COR-L47 (cell line): ENCODE measurements at regions not wholly inside any gene's neighbourhood (a gene's known extent, or its start where the extent isn't known, plus 50 kb on each side); places are given as distances from the start of the nearest gene placed in this dataset.

Experiments
- DNase-seq: peaks from one replicate; lab custom pipeline; 2025; lab: John Stamatoyannopoulos, UW

DNA sequence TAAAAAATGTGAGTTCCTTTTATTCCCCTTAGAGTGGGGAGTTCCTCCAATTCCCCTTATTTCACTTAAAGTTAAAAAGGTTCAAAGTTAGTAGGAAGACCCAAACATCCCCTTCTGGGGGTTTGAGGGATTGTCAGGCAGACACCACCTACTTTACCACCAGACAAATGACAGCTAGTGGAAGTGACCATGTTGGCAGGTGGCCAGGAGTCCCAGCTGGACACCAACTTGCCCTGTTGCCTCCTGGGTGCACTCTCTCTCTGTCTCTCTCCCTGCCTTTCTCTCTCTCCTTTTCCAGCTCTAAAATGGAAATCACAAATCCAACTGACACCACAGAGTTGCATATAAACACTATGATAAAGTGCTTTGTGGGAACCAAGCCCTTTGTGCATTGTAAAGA is 307.7 kb upstream of the TLE4 start:
- DNase-seq: peak; percentile 65

DNA sequence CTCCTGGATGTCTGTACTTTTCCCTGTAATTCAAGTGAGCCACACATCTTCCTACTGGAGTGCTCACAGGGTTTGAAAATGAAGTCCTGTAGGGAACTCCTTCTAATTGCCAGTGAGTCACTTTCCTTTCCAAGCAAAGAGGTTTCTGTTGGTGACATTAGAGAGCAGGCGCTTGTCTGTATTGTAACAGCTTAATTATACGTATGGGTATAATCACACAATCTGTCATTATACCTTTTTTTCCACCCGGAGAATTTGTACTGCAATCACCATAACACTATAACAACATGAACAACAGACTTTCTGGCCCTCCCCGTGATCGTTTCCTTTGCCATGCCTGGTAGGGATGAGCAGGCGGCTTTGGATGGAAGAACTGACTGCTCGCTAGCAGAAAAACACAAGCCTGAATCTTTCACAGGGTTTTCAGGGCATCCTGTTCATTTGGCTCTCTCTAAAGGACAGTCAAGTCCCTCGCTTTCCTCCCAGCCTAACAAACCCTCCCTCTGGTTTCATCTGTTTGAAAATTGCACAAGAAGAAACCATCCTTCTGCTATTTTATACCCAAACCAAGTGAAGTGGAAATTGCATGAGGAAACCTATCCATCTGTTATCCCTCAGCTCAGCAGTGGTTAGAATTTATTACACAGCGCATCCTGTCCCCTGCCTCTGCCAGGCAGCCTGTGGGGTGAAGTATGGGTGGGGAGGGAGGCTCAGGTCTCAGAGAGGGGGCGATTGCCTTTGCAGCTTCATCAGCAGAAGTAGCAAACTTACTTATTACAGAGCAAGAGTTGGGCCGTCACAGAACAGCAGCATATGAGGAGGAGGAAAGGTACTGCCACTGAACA is 307.0 kb upstream of the TLE4 start:
- peak; percentile 88 for DNase-seq

DNA sequence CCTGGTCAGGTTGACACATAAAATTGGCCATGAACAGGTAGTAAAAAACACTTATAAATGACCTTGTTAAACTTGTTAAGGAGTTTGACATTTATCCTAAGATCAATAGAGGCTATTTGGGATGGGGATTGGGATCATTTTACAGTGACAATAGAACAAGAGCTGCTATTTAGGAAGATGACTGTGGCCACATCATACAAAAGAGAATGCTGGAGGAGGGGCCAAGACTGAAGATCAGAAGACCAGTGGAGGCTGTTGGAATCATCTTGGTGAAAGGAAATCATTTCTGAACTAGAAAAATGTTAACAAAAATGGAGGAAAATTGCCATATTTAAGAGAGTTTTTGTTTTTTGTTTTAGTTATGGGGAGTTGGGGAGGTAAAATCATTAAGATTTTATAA is 304.8 kb upstream of the TLE4 start:
- DNase-seq: no peak

DNA sequence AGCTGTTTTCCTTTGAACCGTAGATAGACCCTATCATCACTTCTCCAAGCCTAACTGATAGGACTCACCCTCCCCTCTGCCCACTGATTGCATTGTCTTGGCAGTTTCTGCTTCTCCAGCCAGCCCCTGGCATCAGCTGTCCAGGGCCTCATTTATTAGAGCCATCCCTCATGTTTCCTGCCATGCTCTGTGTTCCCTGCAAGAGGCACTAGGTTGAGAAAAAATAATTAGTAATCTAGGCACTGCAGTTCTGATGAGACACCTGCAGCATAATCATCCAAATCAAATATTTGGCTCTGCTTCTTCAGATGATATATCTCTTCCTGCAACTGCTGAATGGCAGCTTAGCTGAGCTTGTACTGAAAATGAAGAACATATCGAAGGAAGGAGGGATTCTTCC is 303.0 kb upstream of the TLE4 start:
- peak; percentile 49 for DNase-seq

DNA sequence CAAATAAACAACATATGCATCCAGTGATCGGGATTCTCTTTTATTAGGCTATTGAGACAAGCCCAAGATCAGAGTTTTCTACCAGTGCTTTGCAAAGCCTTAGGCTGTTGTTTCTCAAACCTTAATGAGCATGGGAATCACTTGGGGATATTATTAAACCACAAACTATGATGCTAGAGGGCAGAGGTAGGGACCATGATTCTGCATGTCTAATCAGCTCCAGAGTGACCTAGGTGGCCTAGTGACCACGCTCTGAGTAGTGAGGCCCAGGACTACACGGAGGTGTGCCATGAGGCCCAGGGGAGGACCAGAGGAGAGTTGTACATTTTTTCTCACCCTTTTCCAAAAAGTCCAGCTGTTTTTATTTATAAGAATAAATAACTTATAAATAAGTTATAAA is 298.5 kb upstream of the TLE4 start:
- no peak for DNase-seq

DNA sequence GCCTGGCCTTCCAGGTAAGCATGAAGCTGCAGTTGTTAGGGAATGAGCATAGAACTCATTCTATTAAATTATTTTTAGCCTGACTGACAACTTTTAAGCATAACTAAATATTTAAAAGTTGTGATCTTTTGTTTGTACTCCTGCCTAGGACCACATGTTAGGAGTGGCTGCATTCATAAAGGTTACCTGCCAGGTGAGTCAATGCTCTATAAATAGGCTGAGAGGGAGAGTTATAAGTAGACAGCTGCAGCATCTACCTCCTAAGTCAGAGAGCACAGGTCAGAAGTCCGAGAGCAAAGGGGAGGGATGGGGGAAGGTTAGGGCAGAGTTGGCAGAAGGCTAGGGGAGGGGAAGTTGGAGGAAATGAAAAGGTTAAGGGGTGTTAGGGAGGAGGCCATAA is 292.4 kb upstream of the TLE4 start:
- no peak for DNase-seq

DNA sequence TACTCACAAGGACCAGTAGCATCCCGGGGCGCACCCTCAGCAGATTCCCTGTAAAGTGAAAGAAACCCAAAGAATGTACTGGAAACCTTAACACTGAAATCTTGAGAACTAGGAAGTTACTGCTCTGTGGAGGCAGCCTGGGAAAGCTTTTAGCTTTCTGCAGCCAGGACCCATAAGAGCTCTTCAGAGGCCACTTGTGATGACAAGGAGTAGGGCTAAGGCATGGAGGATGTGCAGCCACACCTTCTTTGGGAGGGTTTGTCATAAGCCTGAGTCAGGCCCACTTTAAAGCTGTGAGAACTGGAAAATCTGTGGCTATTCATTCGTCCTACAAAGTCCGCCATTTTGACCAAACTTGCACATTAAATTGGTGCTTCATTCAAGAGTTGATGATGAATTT is 291.1 kb upstream of the TLE4 start:
- DNase-seq: no peak

DNA sequence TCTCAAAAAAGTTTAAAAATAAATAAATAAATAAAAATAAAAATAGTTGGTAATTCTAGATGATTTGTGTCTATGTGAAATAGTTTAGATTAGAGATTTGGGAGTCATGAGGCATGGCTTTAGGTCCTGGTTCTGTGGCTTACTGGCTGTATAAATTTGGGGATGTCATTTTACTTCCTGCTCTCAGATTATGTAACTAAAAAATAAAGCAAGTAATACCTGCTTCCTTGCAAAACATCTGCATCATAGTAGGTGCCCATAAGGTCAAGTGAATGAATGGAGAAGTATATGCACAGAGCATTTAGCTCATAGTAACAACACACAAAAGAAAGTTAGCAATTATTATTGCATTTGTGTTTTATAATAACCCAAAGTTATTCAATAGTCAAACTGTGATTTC is 287.7 kb upstream of the TLE4 start:
- no peak for DNase-seq

DNA sequence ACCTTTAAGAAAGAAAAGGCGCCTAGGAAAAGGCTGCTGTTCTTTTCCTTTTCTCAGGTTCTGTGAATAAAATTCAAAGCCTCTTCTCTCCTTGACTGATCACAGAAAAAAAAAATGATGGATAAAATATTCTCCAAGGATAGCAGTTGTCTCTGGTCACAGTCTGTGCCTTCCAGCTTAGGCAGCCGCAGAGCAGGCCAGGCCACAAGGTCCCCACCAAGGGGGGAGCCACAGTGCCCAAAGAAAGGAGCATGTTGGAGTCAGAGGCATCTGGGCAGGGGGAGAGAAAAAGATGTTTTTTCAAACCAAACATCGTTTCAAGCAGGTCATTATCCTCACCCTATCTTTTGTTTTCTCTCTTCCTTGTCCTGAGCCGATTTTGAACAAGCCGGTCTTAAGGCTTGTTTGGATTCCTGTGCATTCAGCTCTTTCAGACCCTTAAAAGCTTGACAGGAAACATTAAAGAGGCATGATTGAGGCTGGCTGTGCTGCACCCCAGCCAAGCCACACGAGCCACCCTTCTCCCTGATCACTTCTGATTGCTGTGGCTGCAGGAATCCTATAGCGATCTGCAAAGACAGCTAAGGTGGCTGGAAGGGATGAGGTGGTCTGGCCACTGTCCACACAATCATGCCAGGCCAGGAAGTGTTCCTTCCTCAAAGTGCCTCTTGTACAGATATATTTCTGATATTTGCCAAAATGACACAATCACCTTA is 284.6 kb upstream of the TLE4 start:
- no peak for DNase-seq

DNA sequence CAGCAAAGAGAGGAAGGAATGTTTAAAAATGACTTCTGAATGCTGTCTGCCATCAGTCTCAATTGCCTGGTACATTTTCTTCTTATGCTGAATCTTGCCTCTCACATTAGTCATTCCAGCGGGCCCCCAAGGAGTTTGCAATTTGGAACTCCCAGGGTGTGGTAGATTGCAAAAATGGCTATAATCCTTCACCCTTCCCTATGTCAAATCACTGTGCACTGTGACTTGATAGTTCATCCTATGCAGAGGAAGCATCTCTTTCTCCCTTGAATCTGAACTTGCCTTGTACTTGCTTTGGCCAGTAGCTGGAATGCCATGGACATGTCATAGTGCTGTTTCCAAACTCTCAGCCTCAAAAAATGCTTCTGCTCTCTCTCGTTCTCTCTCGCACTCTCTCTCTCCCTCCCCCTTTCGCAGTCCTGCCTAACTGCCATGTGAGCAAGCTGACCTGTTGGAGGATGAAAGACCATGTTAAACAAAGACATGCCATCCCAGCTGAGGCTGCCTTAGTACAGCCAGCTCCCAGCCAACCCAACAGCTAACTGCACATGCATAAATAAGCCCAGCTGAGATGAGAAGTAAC is 284.0 kb upstream of the TLE4 start:
- DNase-seq: no peak

DNA sequence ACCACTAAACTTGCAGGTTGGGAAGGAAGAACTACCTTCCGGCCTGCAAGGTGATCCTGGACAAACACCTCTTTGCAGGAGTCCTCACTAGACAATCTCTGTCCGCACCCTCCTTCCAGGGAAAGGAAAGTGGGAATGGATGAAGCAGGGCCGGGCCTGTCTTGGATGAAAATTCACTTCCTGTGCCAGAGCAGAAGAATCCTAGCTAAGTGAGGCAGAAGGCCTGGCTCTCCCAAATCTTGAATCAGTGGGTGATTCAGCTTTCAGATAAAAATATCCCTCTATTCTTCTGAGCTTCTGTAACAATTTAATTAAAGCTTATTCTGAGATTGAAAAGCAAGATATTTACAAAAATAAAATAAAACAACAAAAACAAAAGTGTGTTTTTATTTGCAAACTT is 281.9 kb upstream of the TLE4 start:
- no peak for DNase-seq

DNA sequence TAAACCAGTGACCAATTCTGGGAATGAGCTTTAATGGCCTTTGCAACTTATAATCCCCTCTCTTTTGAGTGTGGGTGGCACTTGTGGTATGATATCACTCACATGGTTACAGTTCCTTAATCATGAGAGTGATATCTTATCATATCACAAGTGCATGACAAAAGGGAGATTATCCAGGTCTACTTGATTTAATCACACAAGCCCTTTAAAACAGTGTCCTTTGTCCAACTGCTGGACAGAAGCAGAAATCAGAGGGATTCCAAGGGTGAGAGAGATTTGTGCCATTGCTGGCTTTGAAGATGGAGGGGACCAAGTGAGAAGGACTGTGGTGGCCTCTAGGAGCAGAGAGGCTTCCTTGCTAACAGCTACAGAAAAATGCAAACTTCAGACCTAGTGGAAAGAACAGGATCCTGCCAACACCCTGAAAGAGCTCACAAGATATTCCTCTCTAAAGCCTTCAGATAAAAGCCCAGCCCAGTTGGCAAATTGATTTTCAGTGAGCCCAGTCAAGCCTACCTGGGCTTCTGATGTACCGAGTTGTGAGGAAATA is 279.0 kb upstream of the TLE4 start:
- DNase-seq: no peak

DNA sequence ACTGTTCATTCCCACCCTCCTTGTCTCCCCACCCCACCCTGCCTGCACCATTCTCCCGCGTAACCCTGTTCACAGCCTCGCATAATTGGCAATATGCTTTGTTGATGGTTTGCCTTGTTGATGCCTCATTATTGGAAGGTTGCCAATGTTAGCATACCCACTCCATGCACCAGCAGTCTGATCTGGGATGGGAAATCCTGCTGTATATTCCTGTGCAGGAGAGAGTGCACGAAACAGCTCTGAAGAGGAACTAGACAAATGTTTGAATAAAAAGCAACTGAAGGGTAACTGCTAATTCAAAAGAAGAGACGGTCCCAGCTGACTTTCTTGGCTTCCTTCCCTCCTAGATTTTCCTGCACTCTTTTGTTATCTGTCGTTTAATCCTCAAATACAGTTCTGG is 271.7 kb upstream of the TLE4 start:
- peak; percentile 90 for DNase-seq

DNA sequence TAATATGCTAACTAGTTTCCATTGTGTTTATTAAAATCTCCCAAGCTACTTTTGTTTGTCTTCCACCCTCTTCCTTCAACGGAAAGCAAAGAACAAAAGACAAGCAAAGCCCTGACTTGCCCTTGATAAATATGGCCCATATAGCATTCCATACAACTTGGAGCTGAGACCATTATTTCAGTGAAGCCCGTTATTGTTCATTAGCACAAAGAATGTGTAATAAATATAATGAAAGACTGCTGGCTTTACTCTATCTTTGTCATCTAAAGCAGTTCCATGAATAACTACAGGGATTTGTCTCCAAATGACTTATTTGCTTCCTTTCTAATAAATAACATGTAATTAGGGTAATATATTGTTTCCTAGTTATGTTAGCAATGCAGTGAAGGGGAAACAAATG is 270.7 kb upstream of the TLE4 start:
- DNase-seq: no peak

DNA sequence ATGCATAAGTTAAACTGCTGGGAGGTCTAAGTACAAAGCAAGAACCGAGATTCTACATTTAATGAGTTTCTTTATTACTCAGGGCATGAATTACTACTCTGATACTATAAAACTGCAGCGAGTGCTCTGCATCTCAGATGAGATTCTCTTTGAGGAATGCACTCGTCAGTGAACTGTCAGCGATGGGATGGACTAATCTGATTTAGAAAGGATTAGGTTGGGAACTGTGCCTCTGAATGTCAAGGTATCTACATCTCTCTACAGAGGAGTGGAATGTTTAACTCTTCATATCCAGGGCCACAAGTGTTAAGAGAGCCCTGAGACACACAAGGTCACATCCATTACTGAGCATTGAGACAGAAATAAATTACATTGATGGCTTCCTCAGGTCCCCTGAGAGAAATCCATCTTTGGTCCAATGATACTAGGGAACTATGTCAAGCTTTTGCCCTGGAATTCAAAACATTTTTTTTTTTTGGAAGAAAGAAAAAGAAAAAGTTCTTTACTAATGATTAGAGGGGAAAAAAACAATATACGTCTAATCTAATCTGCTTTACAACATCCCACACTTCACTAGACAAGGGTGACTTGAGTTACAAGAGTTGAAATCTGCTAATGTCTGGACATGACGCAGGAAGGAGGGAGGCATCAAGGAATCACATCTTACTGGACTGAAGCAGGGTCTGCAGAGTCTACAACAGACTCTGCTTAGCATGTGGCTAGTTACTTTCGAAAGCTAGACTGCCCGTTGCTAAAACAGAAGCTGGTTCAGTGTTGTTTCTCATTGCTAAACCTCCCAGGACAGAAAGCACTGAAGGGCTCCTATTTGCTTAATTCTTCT is 270.0 kb upstream of the TLE4 start:
- no peak for DNase-seq

DNA sequence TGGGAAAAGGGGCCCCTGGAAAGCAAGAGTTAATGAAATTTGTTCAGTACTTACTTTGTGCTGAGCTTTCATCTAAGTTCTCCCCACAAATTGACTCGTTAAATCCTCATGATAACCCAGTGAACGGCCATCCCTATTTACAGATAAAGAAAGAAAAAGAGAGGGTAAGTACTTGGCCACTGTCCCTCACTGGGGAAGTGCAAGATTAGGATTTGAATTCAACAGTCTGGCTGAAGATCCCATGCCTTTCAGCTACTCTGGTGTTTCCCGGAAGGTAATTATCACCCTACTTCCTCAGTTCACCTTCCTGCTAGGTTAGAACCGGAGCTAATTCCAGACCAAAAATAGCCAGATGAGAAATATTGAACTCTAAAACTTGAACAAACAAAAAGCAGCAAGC is 269.2 kb upstream of the TLE4 start:
- no peak for DNase-seq

DNA sequence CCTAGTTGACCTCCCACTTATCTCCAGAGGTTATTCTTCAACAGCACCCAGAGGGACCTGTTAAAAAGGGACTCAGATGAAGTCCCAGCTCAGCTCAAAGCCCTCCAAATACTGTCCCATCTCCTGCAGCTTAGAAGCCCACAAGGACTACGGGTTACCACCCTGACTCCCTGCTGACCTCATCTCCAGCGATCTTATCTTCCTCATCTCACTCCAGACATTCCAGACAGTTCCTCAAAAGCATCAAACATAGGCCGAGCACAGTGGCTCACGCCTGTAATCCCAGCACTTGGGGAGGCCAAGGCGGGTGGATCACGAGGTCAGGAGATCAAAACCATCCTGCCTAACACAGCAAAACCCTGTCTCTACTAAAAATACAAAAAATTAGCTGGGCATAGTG is 263.8 kb upstream of the TLE4 start:
- DNase-seq: no peak

DNA sequence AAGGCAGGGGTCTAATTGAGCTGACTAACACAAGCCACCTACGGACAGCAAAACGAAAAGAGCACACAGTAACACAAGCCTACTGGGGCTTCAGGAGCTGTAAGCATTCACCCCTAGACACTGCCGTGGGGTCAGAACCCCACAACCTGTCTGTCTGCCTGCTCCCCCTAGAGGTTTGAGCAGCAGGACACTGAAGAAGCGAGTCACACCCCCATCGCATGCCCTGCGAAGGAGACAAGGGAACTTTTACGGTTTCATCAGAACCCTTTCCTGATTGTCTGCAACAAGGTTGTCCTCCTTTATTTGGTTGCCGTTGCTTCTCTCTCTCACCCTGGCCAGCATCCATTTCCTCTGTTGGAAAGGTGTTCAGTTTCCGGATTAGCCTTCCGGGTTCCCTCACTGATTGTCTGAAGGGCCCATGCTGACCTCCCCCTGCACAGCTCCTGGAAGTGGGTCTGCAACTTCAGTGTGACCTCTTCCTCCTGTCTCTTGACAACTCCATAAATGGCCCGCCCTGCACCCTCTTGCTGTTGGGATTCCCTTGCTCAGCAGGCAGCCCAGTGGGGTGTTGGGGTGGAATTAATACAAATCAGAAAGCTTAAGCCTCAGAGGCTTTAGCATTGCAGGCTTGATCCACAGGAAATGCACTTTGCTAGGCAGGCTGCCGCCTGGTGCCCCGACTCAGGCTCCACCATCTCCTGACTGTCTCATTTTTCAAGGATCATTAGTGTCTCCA is 258.9 kb upstream of the TLE4 start:
- DNase-seq: no peak

DNA sequence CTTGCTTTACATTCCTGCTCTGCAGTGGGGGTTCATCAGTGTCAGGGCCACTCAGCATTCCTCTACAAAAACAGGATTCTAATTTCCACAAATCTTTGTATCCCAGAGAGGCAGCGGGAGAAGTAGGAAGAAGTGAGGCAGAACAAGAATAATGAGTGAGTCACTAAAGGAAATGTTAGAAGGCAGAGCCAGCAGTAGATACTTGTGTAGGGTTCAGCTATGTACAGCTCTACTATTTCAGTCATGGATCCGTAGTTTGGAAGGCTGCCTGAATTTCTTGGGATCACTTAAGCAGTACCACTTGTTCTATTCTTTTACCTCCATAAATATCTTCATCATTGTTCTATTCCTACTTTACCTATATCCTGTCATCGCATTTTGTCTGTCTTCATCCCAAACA is 246.3 kb upstream of the TLE4 start:
- DNase-seq: no peak

DNA sequence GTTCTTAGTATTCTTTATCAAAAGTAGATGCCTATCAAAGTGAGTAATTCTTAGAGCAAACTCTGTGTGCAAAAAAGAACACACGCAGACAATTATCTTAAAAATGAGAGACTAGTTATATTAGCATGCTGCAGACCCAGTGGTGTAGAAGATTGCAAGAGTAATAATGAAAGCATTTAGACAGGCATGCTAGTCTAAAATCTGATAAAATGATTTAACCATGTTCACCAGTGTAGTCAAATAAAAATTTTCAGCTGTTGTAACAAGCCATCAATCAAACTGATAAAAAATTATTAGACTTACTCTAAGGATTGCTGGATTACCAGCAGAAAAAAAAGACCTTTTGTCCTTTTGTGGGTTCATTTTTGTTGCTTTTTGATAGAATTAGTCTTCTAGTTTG is 241.9 kb upstream of the TLE4 start:
- DNase-seq: no peak

DNA sequence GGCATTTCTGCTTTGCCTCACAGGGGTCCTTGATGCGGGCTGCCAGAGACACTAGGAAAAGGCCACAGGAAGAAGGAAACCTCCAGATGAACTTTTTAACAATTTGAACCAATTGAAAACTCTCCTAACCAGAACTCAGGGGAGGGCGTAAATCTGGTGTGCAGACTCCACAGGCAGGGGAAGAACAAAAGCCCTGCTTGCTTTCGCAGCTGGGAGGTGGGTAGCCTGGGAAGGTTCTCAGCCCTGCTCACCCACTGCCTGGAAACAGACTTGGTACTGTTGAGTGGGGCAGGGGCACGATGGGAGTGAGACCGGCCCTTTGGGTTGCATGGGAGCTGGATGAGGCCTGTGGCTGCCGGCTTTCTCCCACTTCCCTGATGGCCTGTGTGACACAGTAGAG is 237.8 kb upstream of the TLE4 start:
- DNase-seq: no peak
